HG03095 (cell line): ENCODE measurements at regions not wholly inside any gene's neighbourhood (a gene's known extent, or its start where the extent isn't known, plus 50 kb on each side); places are given as distances from the start of the nearest gene placed in this dataset.
A peak's percentile ranks its signal among the peaks of the same experiment; 100 is the strongest.

Source experiments
- ATAC-seq: cut with Tn5 transposase; IDR thresholded peaks from one replicate; pipeline ENCODE4 v1.9.1; 2021; ENCODE audit warnings: moderate library complexity; ENCODE audit not compliant: unreplicated experiment

- ATAC-seq, result no peak
Measured at GRCh38 chr13:24043590-24044350, 116.8 kb upstream of the SPATA13 start.

GRCh38 chr13:24045597-24045996 is 114.9 kb upstream of the SPATA13 start:
- no peak for ATAC-seq

GRCh38 chr13:24050292-24050711 is 110.2 kb upstream of the SPATA13 start:
- ATAC-seq, result no peak

DNA sequence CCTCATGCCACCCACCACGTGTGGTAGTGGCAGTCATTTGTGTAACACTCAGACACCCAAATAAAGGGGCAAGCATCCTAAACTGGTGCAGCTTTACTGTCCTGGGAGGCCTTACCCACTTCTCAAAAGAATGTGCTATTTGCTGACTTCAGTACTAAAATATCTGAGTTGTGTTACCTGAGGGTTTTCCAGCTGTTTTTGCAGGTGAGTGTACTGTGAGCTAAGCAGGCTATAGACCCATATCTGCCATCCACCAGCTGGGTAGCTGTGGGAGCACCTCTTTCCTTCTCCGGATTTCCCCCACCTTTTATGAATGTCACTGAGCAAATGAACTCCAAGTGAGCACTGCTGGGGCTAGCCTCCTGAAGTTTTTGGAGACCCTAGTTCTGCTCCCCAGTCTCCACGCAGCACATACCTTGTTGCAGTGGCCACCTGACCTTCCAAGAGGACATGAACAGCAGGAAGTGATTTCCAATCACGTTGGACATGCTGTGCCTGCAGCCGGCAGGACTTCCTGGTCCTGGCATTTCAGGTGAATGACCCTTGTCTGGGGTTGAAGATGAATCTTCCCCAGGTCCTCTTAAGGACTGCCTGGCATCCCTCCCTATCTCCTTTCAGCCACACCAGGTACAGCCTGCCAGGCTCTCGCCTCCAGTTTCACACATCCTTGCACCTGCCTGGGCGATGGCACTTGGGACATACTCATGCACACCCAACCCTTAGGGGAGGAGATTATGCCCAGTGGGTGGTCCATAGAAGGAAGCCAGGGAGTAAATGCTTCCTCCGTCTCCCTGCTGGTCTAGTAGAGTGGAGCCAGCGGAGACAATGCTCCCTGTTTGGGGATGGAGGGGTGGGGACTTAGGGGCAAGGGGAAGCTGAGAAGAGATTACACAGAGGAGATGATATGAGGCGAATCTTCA is 109.5 kb upstream of the SPATA13 start:
- ATAC-seq, result no peak

DNA sequence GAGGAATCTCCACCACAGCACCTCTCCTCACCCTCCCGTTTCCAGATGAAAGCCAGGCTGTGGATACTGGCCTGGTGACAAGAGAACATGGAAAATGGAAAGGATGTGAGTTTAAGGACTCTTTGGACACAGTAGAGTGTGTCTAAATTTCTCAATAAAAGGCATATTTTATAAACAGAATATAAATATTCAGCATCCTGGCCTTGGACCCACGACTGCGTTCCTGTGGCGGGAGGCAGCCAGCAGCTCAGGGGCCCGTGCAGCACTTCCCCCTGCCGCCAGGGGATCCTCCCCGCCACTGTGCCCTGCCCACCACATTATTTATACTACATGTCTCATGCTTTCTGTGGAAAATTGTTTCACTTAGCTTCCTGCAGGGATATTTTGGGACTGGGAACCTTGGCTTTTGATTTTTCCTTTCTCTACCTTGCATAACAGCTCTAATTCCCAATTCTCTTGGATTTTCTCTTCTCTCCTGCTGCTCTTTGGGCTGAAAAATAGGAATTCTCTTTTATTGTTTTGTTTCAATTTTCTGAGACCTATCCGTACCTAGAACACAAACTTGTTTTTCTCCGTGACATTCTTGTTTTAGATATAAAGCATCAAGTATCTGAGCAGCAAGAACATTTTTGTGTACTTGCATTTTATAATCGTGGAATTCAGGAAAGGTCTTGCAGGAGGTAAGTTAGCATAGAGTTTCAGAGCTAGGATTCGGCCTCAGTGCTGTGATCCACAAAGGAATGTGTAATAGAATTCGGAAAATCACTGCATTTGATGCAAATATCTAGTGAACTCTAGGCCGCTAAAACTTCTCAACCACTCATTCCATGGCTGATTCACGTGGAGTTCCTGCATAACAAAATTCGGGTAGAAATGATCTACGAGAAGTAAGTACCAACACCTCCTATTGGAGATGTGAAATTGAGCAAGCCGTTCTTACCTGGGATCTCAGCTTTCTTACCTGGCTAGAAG is 107.7 kb upstream of the SPATA13 start:
- ATAC-seq, result no peak

DNA sequence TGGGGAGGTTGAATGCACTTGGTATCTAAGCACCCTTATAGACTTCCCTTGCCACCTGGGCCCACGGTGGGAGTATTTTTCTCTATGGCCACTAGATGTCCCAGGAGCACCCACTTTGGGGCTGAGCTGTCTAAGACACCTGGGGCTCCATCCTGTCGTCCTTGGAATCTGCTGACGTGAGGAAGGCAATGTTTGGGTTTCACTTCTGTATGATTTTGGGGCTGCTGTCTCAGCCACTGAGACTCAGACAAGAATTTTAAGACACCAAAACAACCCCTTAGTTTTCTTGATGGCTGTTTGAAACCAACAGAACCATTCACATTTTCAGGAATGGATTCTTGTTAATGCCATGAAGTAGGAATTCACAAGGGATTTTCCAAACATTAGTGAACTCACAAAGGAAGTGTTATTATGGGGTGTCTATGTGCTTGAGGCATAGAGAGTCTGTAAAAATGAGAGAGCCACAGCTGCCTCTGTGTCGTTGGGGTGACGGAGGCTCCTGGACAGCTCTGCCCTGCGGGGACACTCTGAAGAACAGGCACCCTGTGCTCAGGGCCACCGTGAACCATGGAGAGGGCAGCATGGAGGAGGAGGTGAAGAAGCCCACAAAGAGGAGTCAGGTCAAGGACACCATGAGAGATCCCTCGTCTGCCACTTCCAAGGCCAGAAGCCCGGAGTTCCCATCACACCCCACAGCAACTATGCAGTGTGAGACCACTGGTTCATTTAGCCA is 106.8 kb upstream of the SPATA13 start:
- ATAC-seq, result peak; percentile 76

DNA sequence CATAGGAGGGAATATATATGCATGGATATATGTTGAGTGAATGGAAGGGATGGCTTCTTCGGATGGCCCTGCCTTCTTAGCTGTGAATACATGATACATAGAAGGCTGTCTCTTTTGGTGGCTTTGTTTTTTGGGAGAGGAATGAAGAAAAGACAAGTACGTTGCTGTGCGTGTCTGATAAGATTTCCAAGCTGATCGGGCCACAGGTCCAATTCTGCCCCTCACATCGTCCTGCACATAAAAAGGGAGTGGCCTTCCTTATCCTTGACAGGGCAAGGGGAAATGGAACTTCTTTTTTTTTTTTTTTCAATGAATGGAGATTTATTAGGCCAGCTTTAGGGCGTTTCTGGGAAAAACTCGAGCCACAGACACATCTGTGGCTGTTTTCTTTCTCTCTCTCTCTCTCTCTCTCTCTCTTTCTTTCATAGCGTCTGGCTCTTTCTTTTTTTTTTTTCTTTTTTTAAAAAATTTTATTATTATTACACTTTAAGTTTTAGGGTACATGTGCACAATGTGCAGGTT is 103.8 kb upstream of the SPATA13 start:
- ATAC-seq, result no peak

GRCh38 chr13:24060993-24061392 is 99.5 kb upstream of the SPATA13 start:
- ATAC-seq, result no peak

GRCh38 chr13:24063281-24063877 is 97.1 kb upstream of the SPATA13 start:
- no peak for ATAC-seq

DNA sequence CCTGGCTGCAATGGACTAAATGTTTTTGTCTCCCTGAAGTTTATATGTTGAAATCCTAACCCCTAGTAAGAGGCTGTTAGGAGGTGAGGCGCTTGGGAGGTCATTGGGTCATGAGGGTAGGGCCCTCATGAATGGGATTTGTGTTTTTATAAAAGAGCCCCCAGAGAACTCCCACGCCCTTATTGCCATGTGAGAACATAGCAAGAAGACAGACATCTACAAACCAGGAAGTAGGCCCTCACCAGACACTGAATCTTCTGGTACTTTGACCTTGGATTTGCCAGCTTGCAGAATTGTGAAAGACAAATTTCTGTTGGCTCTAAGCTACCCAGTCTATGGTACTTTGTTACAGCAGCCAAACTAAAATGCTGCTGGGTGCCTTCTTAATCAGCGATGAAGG is 96.1 kb upstream of the SPATA13 start:
- no peak for ATAC-seq

DNA sequence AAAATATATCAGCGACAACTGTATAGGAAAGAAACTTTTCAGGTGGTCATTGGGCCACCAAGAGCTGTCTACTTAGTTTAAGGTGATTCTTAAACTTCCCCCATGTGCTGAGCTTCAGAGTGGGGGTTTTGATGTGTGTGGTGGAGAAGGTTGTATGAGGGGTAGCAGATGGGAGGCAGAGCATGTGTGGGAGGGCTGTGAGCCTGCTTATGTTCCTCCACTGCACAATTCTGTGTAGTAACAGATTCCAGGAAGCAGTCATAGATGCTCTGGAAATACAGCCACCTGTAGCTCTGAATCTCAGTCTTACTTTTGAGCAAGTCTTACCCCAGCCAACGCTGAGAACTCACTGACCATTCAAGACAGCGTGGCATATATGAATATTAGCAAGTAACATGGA is 95.3 kb upstream of the SPATA13 start:
- no peak for ATAC-seq

GRCh38 chr13:24066405-24067295 is 93.9 kb upstream of the SPATA13 start:
- ATAC-seq, result no peak

DNA sequence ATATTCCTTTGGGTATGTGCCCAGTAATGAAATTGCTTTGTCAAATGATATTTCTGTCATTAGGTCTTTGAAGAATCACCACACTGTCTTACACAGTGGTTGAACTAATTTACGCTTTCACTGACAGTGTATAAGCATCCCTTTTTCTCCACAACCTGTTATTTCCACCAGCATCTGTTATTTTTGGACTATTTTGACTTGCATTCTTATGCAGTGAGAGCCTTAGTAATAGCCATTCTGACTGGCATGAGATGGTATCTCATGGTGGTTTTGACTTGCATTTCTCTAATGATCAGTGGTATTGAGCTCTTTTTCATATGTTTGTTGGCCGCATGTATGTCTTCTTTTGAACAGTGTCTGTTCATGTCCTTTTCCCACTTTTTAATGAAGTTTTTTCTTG is 92.0 kb upstream of the SPATA13 start:
- no peak for ATAC-seq

GRCh38 chr13:24071016-24071415 is 89.5 kb upstream of the SPATA13 start:
- ATAC-seq, result no peak

DNA sequence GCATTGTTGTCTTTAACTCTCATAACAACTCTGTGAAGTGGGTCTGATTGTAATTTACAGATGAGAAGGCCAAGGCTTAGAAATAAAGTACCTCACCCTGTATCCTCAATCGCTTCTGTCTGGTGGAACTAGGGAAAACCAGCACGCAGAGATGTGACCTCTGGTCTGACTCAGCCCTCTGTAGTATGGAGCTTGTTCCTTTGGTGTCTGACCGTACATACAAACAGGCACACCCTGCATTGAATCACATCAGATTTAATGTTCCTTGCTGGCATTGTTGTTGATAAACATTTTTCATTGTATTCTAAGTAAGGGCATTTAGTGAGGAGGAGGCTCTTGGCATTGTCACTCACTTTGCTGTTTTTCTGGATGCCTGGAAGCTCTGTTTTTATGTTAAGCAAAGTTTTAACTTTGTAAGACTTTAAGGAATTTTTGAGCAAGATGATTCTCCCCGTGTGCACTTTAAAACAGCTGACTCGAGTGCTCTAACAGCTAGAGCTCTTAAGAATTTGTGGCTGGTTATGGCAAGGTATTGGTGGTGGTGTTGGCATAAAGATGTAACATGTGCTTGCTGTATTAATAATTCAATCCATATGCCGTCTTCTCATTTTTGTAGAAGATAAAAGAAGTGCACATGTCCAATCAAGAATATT is 89.0 kb upstream of the SPATA13 start:
- no peak for ATAC-seq

- no peak for ATAC-seq
Measured at GRCh38 chr13:24073657-24074056, 86.9 kb upstream of the SPATA13 start.

DNA sequence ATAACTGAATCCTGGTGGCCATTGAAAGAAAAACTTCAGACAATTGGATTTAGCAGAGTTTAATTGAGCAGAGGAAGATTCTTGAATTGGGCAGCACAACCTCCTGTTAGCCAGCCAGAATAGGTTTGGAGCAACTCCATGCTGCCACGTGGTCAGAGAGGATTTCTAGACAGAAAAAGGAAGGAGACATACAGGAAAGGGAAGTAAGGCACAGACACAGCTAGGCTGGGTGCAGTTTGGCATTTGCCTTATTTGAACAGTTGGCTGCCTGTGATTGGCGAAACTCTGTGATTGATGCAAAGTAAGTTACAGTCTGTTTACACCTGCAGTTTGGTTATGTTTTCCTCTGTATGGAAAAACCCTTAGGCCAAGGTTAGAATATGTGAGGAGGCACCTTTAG is 85.8 kb upstream of the SPATA13 start:
- no peak for ATAC-seq
